ENCODE measurements at regions not wholly inside any gene's neighbourhood (a gene's known extent, or its start where the extent isn't known, plus 50 kb on each side); places are given as distances from the start of the nearest gene placed in this dataset.

- CTCF ChIA-PET (ENCODE audit: low intra/inter-chr PET ratio, low total read pairs) = no interaction called here
- WGBS (ENCODE audit: low lambda C conversion rate) = 0% methylated on average over 1 of the region's 1 CpG
Observed at GRCh38 chr16:26756633-26757032, 310.1 kb upstream of the C16orf82 start.

More at GRCh38 chr16:26756633-26757032, 310.1 kb upstream of the C16orf82 start:
- H4K20me1 ChIP-seq (ENCODE audit: insufficient read depth, low read length) = no peaks in the 10 kb centered on the region
- H3K27ac ChIP-seq (ENCODE audit: extremely low read length, insufficient read depth, low read length) = no peak overlapping the region
- H3K36me3 ChIP-seq (replicated peaks in 1 of 2; ENCODE audit: control insufficient read depth in 1 of 2, insufficient read depth in 2 of 2, low read length in 2 of 2) = no peaks in the 10 kb centered on the region
- intact Hi-C loops (cut with micrococcal nuclease; ENCODE audit: unreplicated experiment) (no loop called here), in situ Hi-C loops (cut with HindIII; ENCODE audit: extremely low pct_ligation_motif_present, low pct_unique_long_range_greater_than_20kb) (no loop called here)
- no peak overlapping the region for H3K9ac ChIP-seq (ENCODE audit: insufficient read depth, low read depth, low read length)
- POLR2A ChIA-PET = no interaction called here
- H3K27me3 ChIP-seq (ENCODE audit: control insufficient read depth in 1 of 2, insufficient read depth in 2 of 2, low read length in 2 of 2) = no peaks in the 10 kb centered on the region
- no peaks in the 10 kb centered on the region for H3K79me2 ChIP-seq (ENCODE audit: insufficient read depth, low read length)
- no peak for FAIRE-seq
- TF ChIP-seq HDAC2 (CRISPR knock-in tag; IDR thresholded peaks at IDR 0.05) (no peak), ZNF235 (CRISPR knock-in tag; IDR thresholded peaks at IDR 0.05; ENCODE audit: borderline replicate concordance) (no peak), TEF (CRISPR knock-in tag; IDR thresholded peaks at IDR 0.05) (no peak), ZNF704 (CRISPR knock-in tag; IDR thresholded peaks at IDR 0.05; ENCODE audit: borderline replicate concordance) (no peak), ARID2 (CRISPR knock-in tag; IDR thresholded peaks at IDR 0.05; ENCODE audit: borderline replicate concordance) (no peak), MEIS2 (CRISPR knock-in tag; IDR thresholded peaks at IDR 0.05) (no peak), ESRRA (CRISPR knock-in tag; IDR thresholded peaks at IDR 0.05; ENCODE audit: low read depth) (no peak), ZBTB34 (CRISPR knock-in tag; IDR thresholded peaks at IDR 0.05) (no peak), ZNF570 (CRISPR knock-in tag; IDR thresholded peaks at IDR 0.05; ENCODE audit: borderline replicate concordance) (no peak), NFKB2 (CRISPR knock-in tag; IDR thresholded peaks at IDR 0.05; ENCODE audit: borderline replicate concordance) (no peak), ZNF660 (CRISPR knock-in tag; IDR thresholded peaks at IDR 0.05; ENCODE audit: borderline replicate concordance, low read depth) (no peak), NFYB (CRISPR knock-in tag; IDR thresholded peaks at IDR 0.05) (no peak), KDM4B (CRISPR knock-in tag; IDR thresholded peaks at IDR 0.05) (no peak), ZNF101 (CRISPR knock-in tag; IDR thresholded peaks at IDR 0.05; ENCODE audit: borderline replicate concordance, low read depth) (no peak)
- H2AFZ ChIP-seq (ENCODE audit: low read length) = no peak overlapping the region
- H3K4me1 ChIP-seq (ENCODE audit: insufficient read depth, low read length) = no peaks in the 10 kb centered on the region
- H3K9me3 ChIP-seq (ENCODE audit: low read length) = peaks cover 25% of the 10 kb centered on the region
- ATAC-seq = no peak
- H3K4me2 ChIP-seq (ENCODE audit: low read depth, low read length) = no peak overlapping the region
- H3K4me3 ChIP-seq (replicated peaks in 1 of 3; ENCODE audit: insufficient read depth in 1 of 3, low read depth in 2 of 3, low read length in 3 of 3) = no peak overlapping the region
- BruUV-seq (replicated peaks) = no TSS peak
- DNase-seq (ENCODE audit: low spot score) = no peak

Data from HepG2 (cell line).